Vagina (tissue), 2 donors: ENCODE measurements at regions not wholly inside any gene's neighbourhood (a gene's known extent, or its start where the extent isn't known, plus 50 kb on each side); places are given as distances from the start of the nearest gene placed in this dataset.

Experiments used
- CTCF ChIP-seq, 3 experiments: fragments of 450-650 bp in 2 of 3; fragments of 200-600 bp in 1 of 3; sonication (generic) in 1 of 3; IDR thresholded peaks; one replicate each; pipeline ENCODE4 v1.5.1; 2017 to 2019; ENCODE audit warnings: antibody characterized with exemption in 3 of 3, mild to moderate bottlenecking in 2 of 3, moderate library complexity in 2 of 3
- POLR2A ChIP-seq, 2 donors: fragments of 450-650 bp; IDR thresholded peaks; one replicate each; pipeline ENCODE4 v1.6.1; 2017; ENCODE audit warnings: antibody characterized with exemption in 2 of 2, mild to moderate bottlenecking in 2 of 2, moderate library complexity in 2 of 2
- POLR2AphosphoS5 ChIP-seq, 2 donors: sonication (generic); formaldehyde crosslinking; IDR thresholded peaks; one replicate each; pipeline ENCODE4 v1.9.0; 2017; ENCODE audit warnings: antibody characterized with exemption in 2 of 2, mild to moderate bottlenecking in 2 of 2, low read depth in 1 of 2; ENCODE audit not compliant: insufficient read depth in 1 of 2

GRCh38 chr7:148537435-148537834 is 53.1 kb upstream of the C7orf33 start:
- TF ChIP-seq CTCF (IDR thresholded peaks at IDR 0.05) = no peak
- no peak for TF ChIP-seq POLR2AphosphoS5 (IDR thresholded peaks at IDR 0.05; ENCODE audit: insufficient read depth in 1 of 2, low read depth in 1 of 2)
- TF ChIP-seq POLR2A (IDR thresholded peaks at IDR 0.05) = no peak
